SK-N-SH treated with all-trans-retinoic acid at 6 μM for 48 hours (cell line): ENCODE measurements at regions not wholly inside any gene's neighbourhood (a gene's known extent, or its start where the extent isn't known, plus 50 kb on each side); places are given as distances from the start of the nearest gene placed in this dataset.

ENCODE experiments used
- ATAC-seq: fragments of 200-7000 bp; cut with Tn5 transposase; 3 replicates; pipeline ENCODE4 v1.9.1; 2020; ENCODE audit warnings: mild to moderate bottlenecking, moderate library complexity
- ARNTL ChIP-seq: fragments of 450-650 bp; formaldehyde crosslinking; IDR thresholded peaks from 2 replicates; pipeline ENCODE4 v1.5.0; 2020; ENCODE audit warnings: low read depth, mild to moderate bottlenecking, moderate library complexity, borderline replicate concordance
- BACH2 ChIP-seq: fragments of 250-450 bp; sonication (Bioruptor Pico); IDR thresholded peaks from 2 replicates; pipeline ENCODE4 v1.9.0; 2021; ENCODE audit warnings: mild to moderate bottlenecking, borderline replicate concordance
- CREB5 ChIP-seq: fragments of 250-450 bp; sonication (Bioruptor Pico); IDR thresholded peaks from 2 replicates; pipeline ENCODE4 v1.5.1; 2020; ENCODE audit warnings: low read depth, mild to moderate bottlenecking, moderate library complexity
- CSDC2 ChIP-seq: fragments of 250-450 bp; sonication (Bioruptor Pico); IDR thresholded peaks from 2 replicates; pipeline ENCODE4 v1.5.0; 2020; ENCODE audit warnings: mild to moderate bottlenecking, moderate library complexity
- CSRNP3 ChIP-seq: fragments of 250-450 bp; sonication (Bioruptor Pico); IDR thresholded peaks from 2 replicates; pipeline ENCODE4 v1.5.1; 2021; ENCODE audit warnings: mild to moderate bottlenecking, moderate library complexity
- ESRRG ChIP-seq: fragments of 250-450 bp; sonication (Bioruptor Pico); IDR thresholded peaks from 2 replicates; pipeline ENCODE4 v1.6.1; 2021; ENCODE audit warnings: mild to moderate bottlenecking
- GLIS3 ChIP-seq: fragments of 250-450 bp; sonication (Bioruptor Pico); IDR thresholded peaks from 2 replicates; pipeline ENCODE4 v1.5.0; 2020; ENCODE audit warnings: mild to moderate bottlenecking, moderate library complexity
- ISL1 ChIP-seq: fragments of 250-450 bp; sonication (Bioruptor Pico); IDR thresholded peaks from 2 replicates; pipeline ENCODE4 v2.1.2; 2022; ENCODE audit warnings: mild to moderate bottlenecking, moderate library complexity
- OSR1 ChIP-seq: fragments of 250-450 bp; sonication (Bioruptor Pico); IDR thresholded peaks from 2 replicates; pipeline ENCODE4 v1.8.0; 2022; ENCODE audit warnings: moderate library complexity, mild to moderate bottlenecking, inconsistent platforms
- POU6F1 ChIP-seq: fragments of 250-450 bp; sonication (Bioruptor Pico); IDR thresholded peaks from 2 replicates; pipeline ENCODE4 v1.8.0; 2021; ENCODE audit warnings: low read depth, mild to moderate bottlenecking, moderate library complexity, borderline replicate concordance
- PPARA ChIP-seq: fragments of 250-450 bp; sonication (Bioruptor Pico); IDR thresholded peaks from 2 replicates; pipeline ENCODE4 v1.5.0; 2020; ENCODE audit warnings: mild to moderate bottlenecking, borderline replicate concordance
- RARB ChIP-seq: fragments of 250-450 bp; sonication (Bioruptor Pico); IDR thresholded peaks from 2 replicates; pipeline ENCODE4 v1.8.0; 2021; ENCODE audit warnings: mild to moderate bottlenecking, moderate library complexity
- SNAI2 ChIP-seq: fragments of 250-450 bp; sonication (Bioruptor Pico); IDR thresholded peaks from 2 replicates; pipeline ENCODE4 v1.5.0; 2020; ENCODE audit warnings: mild to moderate bottlenecking, moderate library complexity
- TCF4 ChIP-seq: fragments of 250-450 bp; sonication (Bioruptor Pico); IDR thresholded peaks from 2 replicates; pipeline ENCODE4 v1.8.0; 2021; ENCODE audit warnings: mild to moderate bottlenecking, moderate library complexity, borderline replicate concordance
- TOX ChIP-seq: fragments of 250-450 bp; sonication (Bioruptor Pico); IDR thresholded peaks from 2 replicates; pipeline ENCODE4 v1.8.0; 2021; ENCODE audit warnings: mild to moderate bottlenecking, moderate library complexity, borderline replicate concordance
- TSHZ2 ChIP-seq: fragments of 250-450 bp; sonication (Bioruptor Pico); IDR thresholded peaks from 2 replicates; pipeline ENCODE4 v1.5.0; 2020; ENCODE audit warnings: mild to moderate bottlenecking, moderate library complexity
- ZC3H10 ChIP-seq: fragments of 250-450 bp; sonication (Bioruptor Pico); IDR thresholded peaks from 2 replicates; pipeline ENCODE4 v1.5.1; 2021; ENCODE audit warnings: mild to moderate bottlenecking, moderate library complexity
- ZFP3 ChIP-seq: fragments of 250-450 bp; sonication (Bioruptor Pico); IDR thresholded peaks from 2 replicates; pipeline ENCODE4 v1.5.0; 2020; ENCODE audit warnings: mild to moderate bottlenecking, moderate library complexity
- ZFP30 ChIP-seq: fragments of 450-650 bp; formaldehyde crosslinking; IDR thresholded peaks from 2 replicates; pipeline ENCODE4 v1.5.0; 2022; ENCODE audit warnings: mild to moderate bottlenecking, moderate library complexity
- ZNF565 ChIP-seq: fragments of 450-650 bp; formaldehyde crosslinking; conservative IDR thresholded peaks from 2 replicates; pipeline ENCODE4 v1.5.0; 2020; ENCODE audit warnings: low read depth, mild to moderate bottlenecking, moderate library complexity
- ZNF70 ChIP-seq: fragments of 450-650 bp; formaldehyde crosslinking; IDR thresholded peaks from 2 replicates; pipeline ENCODE4 v1.5.0; 2020; ENCODE audit warnings: mild to moderate bottlenecking, moderate library complexity
- ZNF8 ChIP-seq: fragments of 450-650 bp; formaldehyde crosslinking; IDR thresholded peaks from 2 replicates; pipeline ENCODE4 v1.5.0; 2020; ENCODE audit warnings: mild to moderate bottlenecking, moderate library complexity

GRCh38 chr12:28088566-28089272, 101.5 kb upstream of the CCDC91 start:
- ATAC-seq, result peak; percentile 37; the same call in 2 of the 3 replicates
- TF ChIP-seq BACH2 (CRISPR knock-in tag), result no peak
- TF ChIP-seq CSDC2 (CRISPR knock-in tag), result no peak
- no peak for TF ChIP-seq TSHZ2 (CRISPR knock-in tag)
- no peak for TF ChIP-seq CREB5 (CRISPR knock-in tag)
- TF ChIP-seq POU6F1 (CRISPR knock-in tag), result no peak
- no peak for TF ChIP-seq ZNF565
- no peak for TF ChIP-seq ZNF70
- no peak for TF ChIP-seq TCF4 (CRISPR knock-in tag)
- TF ChIP-seq ARNTL (CRISPR knock-in tag), result no peak
- TF ChIP-seq PPARA (CRISPR knock-in tag), result no peak
- no peak for TF ChIP-seq TOX (CRISPR knock-in tag)
- TF ChIP-seq ISL1, result no peak
- no peak for TF ChIP-seq GLIS3
- no peak for TF ChIP-seq SNAI2

GRCh38 chr12:28089338-28089737, 100.9 kb upstream of the CCDC91 start:
- peak; percentile 64 for ATAC-seq
- TF ChIP-seq CSDC2 (CRISPR knock-in tag) (no peak), POU6F1 (CRISPR knock-in tag) (no peak), ZC3H10 (no peak), RARB (CRISPR knock-in tag) (no peak), TOX (CRISPR knock-in tag) (no peak)

- no peak for TF ChIP-seq ZC3H10
- no peak for TF ChIP-seq POU6F1 (CRISPR knock-in tag)
- no peak for TF ChIP-seq GLIS3
- TF ChIP-seq TOX (CRISPR knock-in tag), result no peak
- TF ChIP-seq CSDC2 (CRISPR knock-in tag), result no peak
- TF ChIP-seq PPARA (CRISPR knock-in tag), result no peak
- TF ChIP-seq ZNF8 (CRISPR knock-in tag), result no peak
- no peak for TF ChIP-seq BACH2 (CRISPR knock-in tag)
- TF ChIP-seq, all 23 proteins: peak for 0
- ATAC-seq, result no peak
Measured at GRCh38 chr12:28090835-28091234, 99.4 kb upstream of the CCDC91 start.

- no peak for ATAC-seq
- TF ChIP-seq ZC3H10 (no peak), ZFP3 (CRISPR knock-in tag) (no peak), ISL1 (no peak), CSRNP3 (CRISPR knock-in tag) (no peak), CREB5 (CRISPR knock-in tag) (no peak), TOX (CRISPR knock-in tag) (no peak), PPARA (CRISPR knock-in tag) (no peak), ZFP30 (CRISPR knock-in tag) (no peak), ESRRG (CRISPR knock-in tag) (no peak), ZNF8 (CRISPR knock-in tag) (no peak), TCF4 (CRISPR knock-in tag) (no peak), ARNTL (CRISPR knock-in tag) (no peak), OSR1 (CRISPR knock-in tag) (no peak)
Measured at GRCh38 chr12:28092396-28092795, 97.9 kb upstream of the CCDC91 start.
